H54 (cell line): ENCODE measurements at regions not wholly inside any gene's neighbourhood (a gene's known extent, or its start where the extent isn't known, plus 50 kb on each side); places are given as distances from the start of the nearest gene placed in this dataset.
A peak's percentile ranks its signal among the peaks of the same experiment; 100 is the strongest.

Source experiments
- DNase-seq: peaks from one replicate; pipeline ENCODE4 v3.0.0; 2011; ENCODE audit warnings: low spot score, mixed read lengths; ENCODE audit not compliant: insufficient read length
- FAIRE-seq: peaks from 3 replicates; lab custom pipeline; 2011; peaks lifted over from hg19 to GRCh38; lab: Jason Lieb, UNC
- POLR2A ChIP-seq: IDR thresholded peaks from 2 replicates; pipeline ENCODE4 v1.6.1; 2011; ENCODE audit warnings: low read depth, mild to moderate bottlenecking, low read length

DNA sequence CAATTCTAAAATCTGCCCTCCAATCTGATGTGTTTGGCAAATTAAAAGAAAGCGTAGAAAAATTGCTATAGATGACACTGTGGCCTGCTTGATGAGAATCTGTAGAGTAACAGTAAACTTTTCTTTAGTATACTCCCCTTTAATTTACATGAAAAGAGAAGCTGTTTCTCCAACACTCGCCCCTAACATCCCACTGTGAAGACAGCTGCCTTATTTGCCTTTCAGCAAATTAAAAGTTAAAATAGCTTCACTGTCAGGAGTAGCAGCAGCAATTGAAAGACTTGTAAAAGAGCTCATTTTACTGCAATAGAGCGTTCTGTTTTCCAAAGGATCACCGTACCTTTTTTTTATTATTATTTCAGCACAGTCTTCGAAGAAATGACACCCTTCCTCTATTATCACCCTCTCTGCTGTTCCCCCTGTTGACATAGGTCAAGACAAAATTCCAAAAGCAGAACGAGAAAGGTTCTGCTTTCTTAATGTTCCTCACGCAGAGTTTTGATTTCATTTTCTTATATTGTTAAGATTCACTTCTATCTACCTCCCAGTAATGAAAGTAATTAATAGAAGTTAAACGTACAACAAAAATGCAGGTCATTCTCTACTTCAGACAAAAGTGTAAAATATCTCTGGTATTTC lies 153.5 kb upstream of the USP15 start:
- DNase-seq: no peak
- no peak for TF ChIP-seq POLR2A
- FAIRE-seq: no peak

DNA sequence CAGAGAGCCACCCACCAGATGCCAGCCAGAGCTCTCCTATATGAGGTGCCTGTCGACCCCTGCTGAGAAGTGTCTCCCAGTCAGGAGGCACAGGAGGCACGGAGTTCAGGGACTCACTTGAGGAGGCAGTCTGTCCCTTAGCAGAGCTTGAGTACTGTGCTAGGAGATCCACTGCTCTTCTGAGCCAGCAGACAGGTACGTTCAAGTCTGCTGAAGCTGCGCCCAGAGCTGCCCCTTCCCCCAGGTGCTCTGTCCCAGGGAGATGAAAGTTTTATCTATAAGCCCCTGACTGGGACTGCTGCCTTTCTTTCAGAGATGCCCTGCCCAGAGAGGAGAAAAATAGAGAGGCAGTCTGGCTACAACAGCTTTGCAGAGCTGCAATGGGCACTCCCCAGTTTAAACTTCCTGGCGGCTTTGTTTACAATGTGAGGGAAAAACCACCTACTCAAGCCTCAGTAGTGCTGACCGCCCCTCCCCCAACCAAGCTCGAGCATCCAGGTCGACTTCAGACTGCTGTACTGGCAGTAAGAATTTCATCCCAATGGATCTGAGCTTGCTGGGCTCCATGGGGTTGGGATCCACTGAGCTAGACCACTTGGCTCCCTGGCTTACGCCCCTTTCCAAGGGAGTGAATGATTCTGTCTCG lies 146.7 kb upstream of the USP15 start:
- DNase-seq (no peak), FAIRE-seq (no peak)
- no peak for TF ChIP-seq POLR2A

DNA sequence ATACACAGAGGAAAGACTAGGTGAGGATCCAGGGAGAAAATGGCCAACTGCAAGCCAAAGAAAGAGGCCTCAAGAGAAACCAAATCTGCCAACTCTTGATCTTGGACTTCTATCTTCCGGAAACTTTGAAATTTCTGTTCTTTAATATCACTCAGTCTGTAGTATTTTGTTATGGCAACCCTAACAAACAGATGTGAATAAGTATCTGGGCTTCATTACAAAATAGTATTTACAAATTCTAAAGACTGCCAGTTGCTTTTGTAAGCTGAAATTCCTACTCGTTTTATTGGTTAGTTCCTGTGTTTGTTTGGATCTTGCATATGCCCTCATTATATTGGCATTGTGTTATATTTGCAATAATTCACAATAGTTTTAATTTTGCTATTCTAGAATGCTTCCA lies 143.2 kb upstream of the USP15 start:
- DNase-seq (no peak), FAIRE-seq (no peak)
- TF ChIP-seq POLR2A: no peak

DNA sequence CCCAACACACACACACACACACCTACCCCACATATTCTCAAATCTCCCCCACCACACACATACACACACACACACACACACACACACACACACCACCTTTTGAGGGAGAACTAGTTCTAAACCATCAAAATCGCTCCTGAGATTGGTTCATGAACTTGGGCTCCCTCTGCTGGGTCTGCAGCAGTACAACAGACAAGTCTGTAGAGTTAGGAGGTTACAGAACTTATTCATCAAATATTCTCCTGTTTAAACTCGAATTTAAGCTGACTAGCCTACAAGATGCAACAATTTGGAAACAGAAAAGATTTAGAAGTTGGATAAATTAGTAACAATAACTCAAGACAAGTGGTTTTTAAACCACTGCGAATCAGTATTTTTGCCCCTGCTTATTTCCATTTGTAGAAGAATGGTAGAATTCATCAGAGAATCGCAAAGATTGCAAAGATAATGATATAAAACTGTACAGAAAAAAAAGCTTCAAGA lies 136.4 kb upstream of the USP15 start:
- DNase-seq: peak; percentile 4
- peak; percentile 77 for FAIRE-seq
- TF ChIP-seq POLR2A: no peak

DNA sequence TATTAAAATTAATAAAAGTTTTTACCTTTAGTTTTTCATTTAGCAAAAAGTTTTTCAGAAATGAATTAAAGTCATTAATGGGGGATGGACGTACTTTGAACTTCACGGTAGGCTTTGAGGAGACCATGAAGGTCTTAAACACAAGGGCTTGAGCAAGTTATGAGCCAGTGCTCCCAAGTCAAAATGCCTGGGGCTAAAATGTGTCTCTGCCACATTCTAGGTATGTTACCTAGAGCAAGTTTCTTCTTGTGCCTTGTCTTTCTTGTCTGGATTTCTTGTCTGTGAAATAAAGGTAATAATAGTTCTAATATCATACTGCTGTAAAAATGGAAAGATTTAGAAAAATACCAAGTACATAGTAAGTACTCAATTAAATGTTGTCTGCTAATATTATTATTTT lies 132.7 kb upstream of the USP15 start:
- TF ChIP-seq POLR2A: no peak
- DNase-seq (no peak), FAIRE-seq (no peak)

DNA sequence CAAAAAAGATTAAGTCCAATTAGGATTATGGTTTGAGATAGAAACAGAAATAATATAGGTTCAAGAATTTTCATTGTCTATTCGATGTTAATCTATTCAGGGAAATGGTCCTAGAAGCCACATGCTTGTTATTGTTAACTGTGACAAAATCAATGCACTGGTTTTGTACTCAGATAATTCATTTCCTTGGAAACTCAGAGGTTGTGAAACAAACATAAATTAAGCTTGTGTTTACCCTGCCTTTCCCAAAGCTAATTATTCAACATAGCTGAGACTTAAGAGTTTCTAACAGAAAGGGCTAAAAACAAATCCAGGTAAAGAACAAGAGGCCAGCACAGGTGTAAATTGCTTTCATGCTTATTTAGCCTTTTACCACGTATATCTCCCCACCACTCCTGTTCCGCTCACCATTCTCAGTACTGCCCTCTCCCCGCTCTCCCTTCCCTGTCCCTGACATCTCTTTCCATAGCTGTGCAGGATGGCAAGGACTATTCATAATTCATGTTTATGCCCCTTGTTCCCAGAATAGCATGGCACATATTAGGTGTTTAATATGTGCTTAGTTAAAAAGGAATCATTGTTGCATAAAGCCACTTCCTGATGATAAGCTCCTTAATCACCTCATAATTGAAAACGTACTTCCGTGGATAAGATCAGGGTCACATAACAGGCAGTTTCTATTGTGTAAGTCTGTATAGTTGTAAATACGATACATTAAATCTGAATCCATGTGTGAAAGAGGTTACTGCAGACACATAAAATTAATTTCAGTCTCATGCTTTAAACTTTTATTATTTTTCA lies 131.8 kb upstream of the USP15 start:
- no peak for TF ChIP-seq POLR2A
- no peak for DNase-seq
- FAIRE-seq: no peak

DNA sequence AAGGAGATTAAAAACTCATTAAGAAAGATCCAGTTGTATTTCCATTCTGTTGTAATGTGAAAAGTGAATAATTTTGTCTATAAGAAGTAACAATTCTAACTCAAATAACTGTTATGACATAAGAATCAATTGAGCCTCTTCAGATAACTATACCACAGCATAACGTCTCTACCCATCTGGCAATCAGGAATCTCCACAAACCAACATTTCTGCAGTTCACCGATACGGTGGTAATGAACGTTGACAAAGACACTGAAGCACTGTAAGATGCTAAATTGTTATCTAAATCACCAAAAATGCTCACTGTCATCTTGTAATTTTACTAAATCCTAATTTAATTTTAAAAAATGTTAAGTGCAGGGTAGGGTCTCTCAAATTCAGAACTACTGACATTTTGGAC lies 130.9 kb upstream of the USP15 start:
- FAIRE-seq (no peak), DNase-seq (no peak)
- no peak for TF ChIP-seq POLR2A

DNA sequence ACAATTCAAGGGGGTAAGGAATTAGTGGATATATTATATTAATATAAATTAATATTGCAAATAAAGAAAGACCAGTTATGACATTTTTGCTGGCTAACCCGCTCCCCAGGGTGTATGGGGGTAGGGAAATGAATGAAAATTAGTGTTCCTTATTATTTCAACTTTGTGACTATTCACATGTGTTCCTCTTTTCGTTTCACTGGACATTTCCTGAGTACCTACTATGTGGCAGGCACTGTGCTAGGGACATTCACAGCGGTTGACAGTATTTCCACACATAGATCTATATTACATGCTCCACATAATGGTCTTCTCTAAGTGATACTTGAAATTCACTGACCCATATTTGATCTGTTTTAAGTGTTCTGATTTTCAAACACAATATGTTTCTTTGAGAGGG lies 129.8 kb upstream of the USP15 start:
- no peak for FAIRE-seq
- TF ChIP-seq POLR2A: no peak
- DNase-seq: no peak

DNA sequence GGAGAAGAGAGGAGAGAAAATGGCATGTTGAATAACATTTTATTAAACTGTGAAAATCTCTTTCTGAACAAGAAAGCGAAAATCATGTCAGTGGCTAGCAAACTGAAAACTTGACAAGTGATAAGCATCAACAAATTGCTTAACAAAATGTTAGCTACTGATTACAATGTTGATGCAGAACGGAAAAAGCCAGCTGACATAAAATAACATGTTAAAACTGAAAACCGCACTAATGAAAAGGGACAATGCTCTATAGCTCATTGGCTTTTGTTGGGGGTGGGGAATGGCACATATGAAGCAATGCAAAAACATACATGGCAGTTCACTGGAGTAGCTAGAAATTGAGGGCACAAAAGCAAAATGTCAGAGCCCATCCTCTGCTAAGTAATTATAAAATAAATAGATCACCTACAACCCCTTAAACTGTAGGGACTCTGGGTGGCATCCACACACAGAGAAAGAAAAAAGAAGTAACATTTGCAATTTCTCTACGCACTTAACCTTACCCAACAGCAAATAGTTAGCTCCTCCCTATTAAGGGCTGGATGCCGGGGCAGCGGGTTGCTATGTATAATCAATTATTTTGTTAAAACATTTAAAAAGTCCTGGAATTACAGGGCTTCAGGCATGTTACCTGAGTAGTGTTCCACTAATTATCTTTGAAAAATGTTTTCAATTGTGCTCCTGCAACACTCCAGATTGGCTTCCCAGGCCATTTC lies 129.2 kb upstream of the USP15 start:
- DNase-seq (no peak), FAIRE-seq (no peak)
- no peak for TF ChIP-seq POLR2A

DNA sequence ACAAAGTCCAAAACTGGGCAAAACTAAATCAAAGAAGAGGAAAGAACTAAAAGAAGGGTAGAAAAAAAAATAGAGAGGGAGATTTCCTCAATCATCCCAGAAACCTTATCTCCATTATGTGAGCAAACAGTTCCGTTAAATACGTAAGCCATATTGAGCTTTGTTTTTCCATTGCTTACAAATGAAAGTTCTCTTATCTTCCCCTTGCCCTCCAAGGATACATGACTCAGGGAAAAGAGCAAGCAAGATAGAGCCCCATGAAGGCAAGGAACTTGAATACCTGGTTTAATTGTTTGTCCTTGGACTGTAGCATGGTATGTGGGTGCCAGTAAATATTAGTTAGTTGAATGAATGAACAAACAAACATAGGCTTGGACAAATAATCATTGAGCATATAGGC lies 126.8 kb upstream of the USP15 start:
- FAIRE-seq (no peak), DNase-seq (no peak)
- TF ChIP-seq POLR2A: no peak

DNA sequence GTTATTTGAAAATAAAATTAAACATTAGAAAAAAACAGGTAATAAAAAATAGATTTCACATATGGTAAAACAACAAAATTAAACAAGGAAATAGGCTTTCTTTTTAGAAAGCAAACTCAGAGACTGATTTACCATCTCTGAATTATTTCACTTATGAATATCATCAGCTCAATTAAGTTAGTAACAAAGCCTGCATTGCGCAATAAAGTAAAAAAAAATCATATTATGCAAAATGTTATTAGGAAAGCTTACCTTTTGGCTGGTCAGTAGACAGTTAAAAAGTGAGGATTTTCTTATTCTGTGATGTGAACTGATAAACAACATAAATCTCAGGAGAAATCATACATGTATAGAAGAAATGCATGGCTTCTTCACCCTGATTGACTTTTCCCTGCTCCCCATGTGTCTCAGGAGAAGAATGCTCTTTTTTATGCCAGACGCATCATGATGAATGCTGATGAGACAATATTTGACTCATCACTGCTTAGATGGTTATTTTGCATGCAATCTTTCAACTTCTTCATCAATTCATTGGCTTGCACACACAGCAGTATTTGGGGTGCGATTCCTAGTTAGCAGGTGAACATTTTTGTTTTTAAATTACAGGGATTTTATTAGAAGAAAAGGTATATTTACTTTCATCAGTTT lies 124.5 kb upstream of the USP15 start:
- DNase-seq: no peak
- no peak for TF ChIP-seq POLR2A
- FAIRE-seq: no peak

DNA sequence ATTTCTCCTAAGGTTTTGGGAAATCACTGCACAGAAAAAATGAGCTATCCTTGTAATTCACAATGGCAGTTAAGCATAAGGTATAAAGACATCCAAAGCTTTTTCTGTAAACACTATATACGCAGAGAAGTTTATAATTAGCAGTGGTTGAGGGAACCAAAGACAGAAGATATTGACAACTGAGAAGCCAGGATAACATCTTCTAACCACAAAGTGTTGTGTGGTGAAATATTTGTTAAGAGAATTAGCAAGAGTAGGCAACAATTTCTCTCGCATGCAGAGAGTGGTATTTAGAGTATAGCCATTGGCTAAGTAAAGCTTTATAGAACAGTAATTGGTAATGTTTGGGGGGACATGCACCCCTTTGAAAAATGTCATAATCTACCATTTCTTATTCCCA lies 123.7 kb upstream of the USP15 start:
- DNase-seq (no peak), FAIRE-seq (no peak)
- no peak for TF ChIP-seq POLR2A

DNA sequence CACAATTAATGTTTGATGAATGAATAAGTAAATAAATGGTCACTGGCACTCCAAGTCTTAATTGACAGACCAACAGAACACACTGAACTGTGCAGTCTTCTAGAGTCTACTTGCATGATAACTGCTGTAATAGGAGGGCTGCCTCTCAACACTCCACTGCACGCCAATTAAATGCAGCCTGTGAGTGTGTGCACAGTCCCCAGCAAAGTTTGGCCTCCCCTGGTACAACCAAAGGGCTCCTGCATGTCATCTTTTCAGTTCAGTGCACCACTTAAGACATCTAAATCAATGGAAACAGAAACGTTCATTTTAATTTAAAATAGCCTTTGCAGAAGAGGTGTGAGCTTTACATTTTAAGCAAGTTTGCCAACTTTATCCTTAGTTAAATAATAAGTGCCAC lies 121.7 kb upstream of the USP15 start:
- FAIRE-seq: no peak
- TF ChIP-seq POLR2A: no peak
- no peak for DNase-seq
